ENCODE measurements at regions not wholly inside any gene's neighbourhood (a gene's known extent, or its start where the extent isn't known, plus 50 kb on each side); places are given as distances from the start of the nearest gene placed in this dataset.

- DNase-seq: no peak
These were observed 149.7 kb upstream of the SPACA7 start for GRCh38 chr13:112226320-112227002.

GRCh38 chr13:112227031-112227430 is 149.1 kb upstream of the SPACA7 start:
- DNase-seq: no peak

DNA sequence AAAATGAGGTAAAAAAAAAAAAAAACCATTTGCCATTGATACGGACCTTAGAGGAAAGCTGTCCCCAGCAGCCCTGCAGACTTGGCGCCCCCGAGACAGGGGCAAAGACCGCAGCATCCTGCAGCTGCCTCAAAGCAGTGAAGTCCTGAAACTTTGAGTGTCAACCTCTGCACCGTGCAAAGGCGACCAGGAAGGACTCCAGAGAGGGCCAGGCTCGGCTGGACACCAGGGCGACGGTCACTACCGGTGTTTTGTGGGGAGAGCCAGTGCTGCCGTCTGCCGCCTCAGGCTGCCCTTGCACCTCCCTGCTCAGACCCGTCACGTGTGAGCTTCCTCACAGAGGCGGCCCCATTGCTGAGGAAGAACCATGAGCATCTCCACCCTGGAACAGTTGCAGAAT is 146.7 kb upstream of the SPACA7 start:
- no peak for DNase-seq

- no peak for DNase-seq
These were observed 145.9 kb upstream of the SPACA7 start for GRCh38 chr13:112229992-112230872.

GRCh38 chr13:112231451-112232083 is 144.6 kb upstream of the SPACA7 start:
- DNase-seq: no peak

DNA sequence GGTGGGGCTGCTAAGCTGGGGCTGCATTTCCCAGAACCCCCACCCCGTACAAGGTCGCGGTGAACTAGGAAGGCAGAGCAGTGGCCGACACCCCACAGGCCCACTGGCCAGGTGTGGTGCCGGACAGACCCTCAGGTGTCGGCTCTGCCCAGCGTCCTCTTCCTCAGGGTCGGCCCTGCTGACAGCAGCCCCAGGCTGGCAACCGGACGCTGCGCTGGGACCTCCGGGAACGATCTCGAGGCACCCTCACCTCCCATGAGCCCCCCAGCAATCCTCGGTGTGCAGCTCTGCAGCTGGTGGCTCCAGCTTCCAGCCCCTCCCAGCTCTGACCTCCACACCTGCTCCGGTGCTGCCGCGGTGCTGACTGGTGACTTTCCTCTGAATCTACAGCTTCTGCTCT is 142.9 kb upstream of the SPACA7 start:
- DNase-seq: no peak

DNA sequence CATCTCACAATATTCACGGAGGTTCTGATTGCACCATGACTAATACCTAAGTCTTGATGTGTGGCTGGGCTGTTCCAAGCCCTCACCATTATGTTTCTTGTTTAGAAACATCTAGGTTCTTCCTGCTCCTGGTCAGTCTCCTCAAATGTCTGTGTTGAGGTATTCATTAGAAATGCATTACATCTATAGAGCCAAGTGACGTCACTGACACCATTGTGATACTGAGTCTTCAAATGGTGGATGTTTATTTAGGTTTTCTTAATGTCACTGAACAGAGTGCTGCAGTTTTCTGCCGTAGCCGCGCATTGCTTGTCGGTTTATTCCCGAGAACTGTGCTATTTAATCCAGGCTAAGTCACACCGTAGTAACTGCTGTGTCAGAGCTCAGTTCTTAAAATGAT is 142.4 kb upstream of the SPACA7 start:
- DNase-seq: no peak

- DNase-seq: no peak
These were observed 141.9 kb upstream of the SPACA7 start for GRCh38 chr13:112234131-112234875.

GRCh38 chr13:112236016-112236415 is 140.1 kb upstream of the SPACA7 start:
- DNase-seq: no peak

DNA sequence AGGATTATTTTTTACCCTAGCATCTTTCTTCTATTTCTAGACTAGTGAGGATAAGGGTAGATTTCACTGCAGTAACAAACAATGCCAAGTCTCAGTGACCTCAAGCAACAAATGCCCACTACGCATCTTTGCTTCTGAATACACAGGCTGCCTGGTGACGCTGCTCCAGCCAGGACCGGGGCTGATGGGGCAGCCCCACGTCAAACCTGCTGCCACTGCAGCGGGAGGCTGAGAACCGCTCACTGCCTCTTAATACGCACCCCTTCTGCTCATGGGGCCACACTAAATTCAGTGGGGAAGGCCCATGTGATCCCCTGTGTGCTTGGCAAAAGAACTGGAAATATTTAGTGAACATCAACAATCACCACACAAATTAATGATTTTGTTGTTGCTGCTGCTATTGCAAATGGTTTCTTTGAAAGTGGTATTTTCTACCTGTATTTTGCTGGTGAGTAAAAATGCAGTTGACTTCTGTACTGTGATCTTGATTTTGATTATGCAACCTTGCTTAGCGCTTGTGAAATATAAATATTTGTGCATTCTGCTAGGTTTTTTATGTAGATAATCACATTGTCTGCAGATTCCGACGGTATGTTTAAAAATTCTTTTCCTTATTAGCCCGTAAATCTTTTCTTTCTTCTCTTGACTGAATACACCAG is 139.5 kb upstream of the SPACA7 start:
- DNase-seq: no peak

GRCh38 chr13:112238436-112238995 is 137.6 kb upstream of the SPACA7 start:
- no peak for DNase-seq

GRCh38 chr13:112240076-112240475 is 136.1 kb upstream of the SPACA7 start:
- no peak for DNase-seq

DNA sequence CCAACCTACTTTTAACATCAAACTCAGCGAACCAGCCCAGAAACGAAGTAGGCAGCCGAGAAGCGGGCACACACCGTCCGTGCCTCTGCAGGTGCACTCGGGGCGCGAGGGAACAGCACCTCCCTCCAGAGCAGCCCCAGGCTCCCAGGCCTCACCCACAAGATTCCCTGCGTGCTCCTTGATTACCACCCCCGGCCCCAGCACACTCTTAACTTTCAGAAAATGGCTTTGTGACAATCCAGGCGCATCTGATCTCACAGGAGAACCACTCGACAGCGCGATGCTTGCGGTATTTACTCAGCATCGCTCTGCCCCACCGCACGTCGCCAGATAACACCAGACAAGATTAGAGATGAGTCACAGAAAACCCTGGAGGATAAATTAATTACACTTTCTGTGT is 134.9 kb upstream of the SPACA7 start:
- no peak for DNase-seq

DNA sequence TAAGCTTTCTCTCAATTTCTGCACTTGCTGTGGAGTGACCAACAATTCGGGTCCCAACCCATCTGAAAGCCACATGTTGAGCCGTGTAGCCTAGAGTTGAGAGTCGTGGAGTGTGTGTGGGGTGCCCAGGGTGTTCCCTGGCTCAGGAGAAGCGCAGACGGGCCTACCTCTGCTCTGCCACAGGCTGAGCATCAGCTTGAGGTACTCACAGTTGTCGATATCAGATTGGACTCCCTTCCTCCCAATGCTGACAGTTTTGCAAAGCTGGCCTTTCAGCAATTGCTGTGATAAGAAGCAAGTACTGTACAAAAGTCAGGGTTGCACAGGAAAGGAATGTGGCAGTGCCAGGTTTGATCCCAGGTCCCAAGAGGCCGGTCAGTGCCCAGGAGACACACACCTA is 133.4 kb upstream of the SPACA7 start:
- no peak for DNase-seq

GRCh38 chr13:112244061-112244460 is 132.1 kb upstream of the SPACA7 start:
- no peak for DNase-seq

DNA sequence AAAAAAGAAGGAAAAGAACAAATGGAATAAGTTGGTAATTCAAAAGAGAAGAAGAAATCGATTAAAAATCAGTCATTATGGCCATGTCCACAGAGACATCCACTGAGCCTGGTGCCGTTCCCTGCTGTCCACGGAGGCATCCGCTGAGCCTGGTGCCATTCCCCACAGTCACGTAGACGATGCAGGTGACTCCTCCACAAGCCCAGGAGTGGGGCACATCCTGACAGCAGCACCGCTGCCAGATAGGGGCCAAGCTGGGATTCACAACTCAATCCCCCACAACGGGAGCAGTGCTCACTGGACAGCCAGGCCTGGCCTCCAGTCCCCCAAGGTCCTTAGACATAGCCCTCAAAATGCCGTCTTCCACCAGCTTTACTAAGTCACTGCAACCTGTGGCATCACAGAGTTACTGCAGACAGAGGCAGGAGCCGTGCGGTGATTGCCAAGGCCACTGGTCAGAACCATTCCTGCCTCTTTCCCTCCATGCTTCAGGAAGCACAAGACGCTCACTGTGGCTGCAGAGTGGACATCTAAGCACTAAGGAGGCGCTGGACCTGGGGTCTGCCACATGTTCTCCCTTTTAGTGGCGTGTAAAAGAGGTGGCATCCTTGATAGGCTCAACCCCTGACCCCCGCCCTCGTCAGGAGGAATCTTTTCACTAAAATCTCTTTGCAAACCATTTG is 131.5 kb upstream of the SPACA7 start:
- no peak for DNase-seq

DNA sequence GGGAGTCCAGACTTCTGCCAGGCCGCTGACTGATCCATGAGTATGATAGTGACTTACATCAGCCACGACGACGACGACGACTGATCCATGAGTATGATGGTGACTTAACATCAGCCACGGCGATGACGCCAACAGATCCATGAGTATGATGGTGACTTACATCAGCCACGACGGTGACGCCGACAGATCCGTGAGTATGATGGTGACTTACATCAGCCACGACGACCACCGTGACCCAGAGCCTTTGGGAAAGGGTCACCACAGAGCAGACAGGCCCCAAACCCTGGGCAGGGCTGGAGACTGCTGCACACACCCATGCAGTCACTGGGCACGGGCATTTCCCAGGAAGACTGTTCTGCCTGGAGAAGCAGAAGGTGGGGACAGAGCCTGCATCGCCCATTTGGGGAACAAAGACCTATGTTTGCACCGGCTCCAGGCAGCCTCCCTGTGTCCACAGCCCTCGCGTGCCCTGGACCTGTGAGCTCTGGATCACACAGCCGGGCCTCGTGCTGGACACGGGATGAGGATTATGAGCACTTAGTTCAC is 130.9 kb upstream of the SPACA7 start:
- DNase-seq: no peak

GRCh38 chr13:112245989-112246388 is 130.2 kb upstream of the SPACA7 start:
- no peak for DNase-seq

DNA sequence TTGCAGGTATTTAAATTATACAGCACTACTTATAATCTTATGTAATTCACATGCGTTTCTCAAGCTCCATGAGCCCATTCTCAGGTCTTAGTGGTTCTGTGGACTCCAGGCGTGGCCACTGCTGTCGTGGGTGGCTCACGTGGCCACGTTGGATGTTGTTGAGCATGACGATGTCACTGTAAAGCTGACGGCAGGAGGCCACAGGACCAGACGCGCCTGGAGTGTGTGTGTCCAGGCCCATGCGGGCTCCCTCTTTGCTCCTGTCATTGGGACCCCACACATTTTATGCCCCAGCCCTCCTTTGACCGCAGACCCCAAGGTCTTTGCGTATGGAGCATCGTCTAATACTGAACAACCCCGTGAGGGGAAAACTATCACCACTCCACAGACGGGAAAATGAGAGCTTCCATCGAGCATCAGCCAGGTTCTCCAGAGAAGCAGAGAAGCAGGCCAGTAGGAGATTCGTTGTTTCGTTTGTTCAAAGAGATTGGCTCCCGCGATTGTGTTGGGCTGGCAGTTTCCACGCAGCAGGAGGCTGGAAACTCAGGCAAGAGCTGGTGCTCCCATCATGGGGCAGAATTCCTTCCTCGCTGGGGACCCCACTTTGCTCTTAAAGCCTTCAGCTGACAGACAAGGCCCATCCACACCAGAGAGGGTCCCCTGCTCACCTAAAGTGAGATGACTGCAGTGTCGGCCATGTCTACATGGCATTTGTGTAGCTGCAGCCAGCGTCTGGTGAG is 129.3 kb upstream of the SPACA7 start:
- no peak for DNase-seq

Data from inflammatory macrophage treated with lipopolysaccharide for 1 hour (primary cell).